GM21786 (cell line): ENCODE measurements at regions not wholly inside any gene's neighbourhood (a gene's known extent, or its start where the extent isn't known, plus 50 kb on each side); places are given as distances from the start of the nearest gene placed in this dataset.
"Not testable (repeated sequence)": the region's sequence is repeated elsewhere in the genome, so short reads cannot be mapped to it uniquely, and the experiment has no call there.

Source experiments
- ATAC-seq: cut with Tn5 transposase; IDR thresholded peaks from one replicate; pipeline ENCODE4 v1.9.1; 2021; ENCODE audit not compliant: unreplicated experiment

GRCh38 chr12:77229640-77230442 is 164.5 kb upstream of the E2F7 start:
- ATAC-seq: no peak

GRCh38 chr12:77228376-77228775 is 163.0 kb upstream of the E2F7 start:
- no peak for ATAC-seq

- ATAC-seq: no peak
These were observed 161.0 kb upstream of the E2F7 start for GRCh38 chr12:77226368-77226767.

- no peak for ATAC-seq
These were observed 160.0 kb upstream of the E2F7 start for GRCh38 chr12:77225373-77225772.

- no peak for ATAC-seq
These were observed 159.0 kb upstream of the E2F7 start for GRCh38 chr12:77224346-77224745.

- no peak for ATAC-seq
These were observed 157.0 kb upstream of the E2F7 start for GRCh38 chr12:77222336-77222735.

GRCh38 chr12:77220586-77220985 is 155.2 kb upstream of the E2F7 start:
- no peak for ATAC-seq

- ATAC-seq: no peak
These were observed 152.9 kb upstream of the E2F7 start for GRCh38 chr12:77218278-77218677.

- not testable (repeated sequence) for ATAC-seq
These were observed 150.8 kb upstream of the E2F7 start for GRCh38 chr12:77216136-77216535.

- no peak for ATAC-seq
These were observed 148.8 kb upstream of the E2F7 start for GRCh38 chr12:77214136-77214535.

GRCh38 chr12:77213319-77213718 is 147.9 kb upstream of the E2F7 start:
- ATAC-seq: no peak

- ATAC-seq: no peak
These were observed 145.4 kb upstream of the E2F7 start for GRCh38 chr12:77210724-77211123.

- no peak for ATAC-seq
These were observed 138.7 kb upstream of the E2F7 start for GRCh38 chr12:77204083-77204482.

GRCh38 chr12:77202457-77203060 is 137.2 kb upstream of the E2F7 start:
- ATAC-seq: no peak

GRCh38 chr12:77189901-77190416 is 124.6 kb upstream of the E2F7 start:
- no peak for ATAC-seq

- no peak for ATAC-seq
These were observed 124.1 kb upstream of the E2F7 start for GRCh38 chr12:77189458-77189857.

- no peak for ATAC-seq
These were observed 114.1 kb upstream of the E2F7 start for GRCh38 chr12:77179515-77179914.

GRCh38 chr12:77167801-77168200 is 102.4 kb upstream of the E2F7 start:
- ATAC-seq: no peak

- no peak for ATAC-seq
These were observed 101.3 kb upstream of the E2F7 start for GRCh38 chr12:77166696-77167095.

GRCh38 chr12:77163074-77164038 is 98.0 kb upstream of the E2F7 start:
- ATAC-seq: no peak

- no peak for ATAC-seq
These were observed 96.6 kb upstream of the E2F7 start for GRCh38 chr12:77161944-77162343.
